MM.1S (cell line): ENCODE measurements at regions not wholly inside any gene's neighbourhood (a gene's known extent, or its start where the extent isn't known, plus 50 kb on each side); places are given as distances from the start of the nearest gene placed in this dataset.

Source experiments
- DNase-seq: peaks from one replicate; pipeline ENCODE4 v3.0.0-alpha.2; 2015
- H2AFZ ChIP-seq: fragments of 300-600 bp; sonication (generic); 2 replicates; pipeline ENCODE4 v1.6.0; 2016; ENCODE audit warnings: antibody characterized with exemption, low read length
- H3F3A ChIP-seq: fragments of 300-600 bp; sonication (generic); 2 replicates; pipeline ENCODE4 v1.6.1; 2016; ENCODE audit warnings: mild to moderate bottlenecking, antibody characterized with exemption, low read length, moderate library complexity, mixed read lengths; ENCODE audit not compliant: insufficient read depth
- H3K27ac ChIP-seq: fragments of 300-600 bp; sonication (generic); 2 replicates; pipeline ENCODE4 v1.5.1; 2016; ENCODE audit warnings: mild to moderate bottlenecking, low read length
- H3K27me3 ChIP-seq: fragments of 300-600 bp; sonication (generic); replicated peaks from 2 replicates; pipeline ENCODE4 v1.6.0; 2016; ENCODE audit warnings: low read length; ENCODE audit not compliant: insufficient read depth
- H3K36me3 ChIP-seq: fragments of 300-600 bp; sonication (generic); replicated peaks from 2 replicates; pipeline ENCODE4 v1.6.1; 2016; ENCODE audit warnings: mild to moderate bottlenecking, low read length, mixed read lengths; ENCODE audit not compliant: insufficient read depth
- H3K4me1 ChIP-seq: fragments of 300-600 bp; sonication (generic); 2 replicates; pipeline ENCODE4 v1.6.1; 2016; ENCODE audit warnings: low read length, mixed read lengths
- H3K4me2 ChIP-seq: fragments of 300-600 bp; sonication (generic); 2 replicates; pipeline ENCODE4 v1.6.0; 2016; ENCODE audit warnings: low read depth, low read length
- H3K4me3 ChIP-seq: fragments of 300-600 bp; sonication (generic); 2 replicates; pipeline ENCODE4 v1.5.1; 2016; ENCODE audit warnings: low read length, mixed read lengths
- H3K79me2 ChIP-seq: fragments of 300-600 bp; sonication (generic); 2 replicates; pipeline ENCODE4 v1.6.1; 2016; ENCODE audit warnings: mixed run types, low read length, mixed read lengths
- H3K9ac ChIP-seq: fragments of 300-600 bp; sonication (generic); 2 replicates; pipeline ENCODE4 v1.6.1; 2016; ENCODE audit warnings: low read length, mixed read lengths
- H3K9me2 ChIP-seq: fragments of 300-600 bp; sonication (generic); replicated peaks from 2 replicates; pipeline ENCODE4 v1.6.1; 2016; ENCODE audit warnings: mild to moderate bottlenecking, low read length, mixed read lengths; ENCODE audit not compliant: insufficient read depth
- H3K9me3 ChIP-seq: fragments of 300-600 bp; sonication (generic); replicated peaks from 2 replicates; pipeline ENCODE4 v1.6.1; 2016; ENCODE audit warnings: mild to moderate bottlenecking, low read length, mixed read lengths; ENCODE audit not compliant: insufficient read depth
- H4K20me1 ChIP-seq: fragments of 300-600 bp; sonication (generic); 2 replicates; pipeline ENCODE4 v1.6.1; 2016; ENCODE audit warnings: mild to moderate bottlenecking, low read length, moderate library complexity, mixed read lengths; ENCODE audit not compliant: insufficient read depth
- EZH2 ChIP-seq: fragments of 300-600 bp; sonication (generic); optimal IDR thresholded peaks from 2 replicates; pipeline ENCODE3; 2017; ENCODE audit warnings: low read depth, mild to moderate bottlenecking, antibody characterized with exemption, low read length, mixed read lengths
- EZH2phosphoT487 ChIP-seq: fragments of 300-600 bp; sonication (generic); IDR thresholded peaks from 2 replicates; pipeline ENCODE4 v1.6.1; 2018; ENCODE audit warnings: antibody characterized with exemption, low read length
- TF ChIP-seq, protein P1 (sequence below): fragments of 300-600 bp; sonication (generic); IDR thresholded peaks from 2 replicates; pipeline ENCODE4 v1.5.1; 2016; ENCODE audit warnings: antibody characterized with exemption, low read length, mixed read lengths

DNA sequence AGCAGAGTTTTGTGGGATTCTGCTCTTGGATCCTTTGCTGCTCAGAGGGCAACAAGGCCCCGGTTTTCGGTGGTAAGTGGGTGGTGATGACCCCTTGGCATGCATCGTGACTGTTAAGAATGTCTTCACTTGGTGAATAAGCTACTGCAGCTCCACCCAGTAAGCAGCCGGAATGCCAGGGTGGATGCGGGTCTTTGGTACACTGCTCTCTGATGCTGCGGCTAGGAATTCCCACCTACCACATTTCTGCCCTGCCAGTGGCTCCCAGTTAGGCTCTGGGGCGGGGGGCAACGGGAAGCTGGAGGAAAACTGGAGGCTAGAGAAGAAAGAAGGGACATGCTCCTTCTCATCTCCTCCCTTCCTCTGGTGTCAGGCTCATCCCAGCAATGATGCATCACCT, 180.4 kb upstream of the GALNT2 start:
- no peak for DNase-seq
- no peaks in the 10 kb centered on the region for H3K36me3 ChIP-seq
- no peak overlapping the region for H3K27ac ChIP-seq
- no peak overlapping the region for H3K9ac ChIP-seq
- H3K4me1 ChIP-seq: no peaks in the 10 kb centered on the region
- TF ChIP-seq EZH2phosphoT487 (no peak), EZH2 (no peak)
- TF ChIP-seq, protein P1, sequence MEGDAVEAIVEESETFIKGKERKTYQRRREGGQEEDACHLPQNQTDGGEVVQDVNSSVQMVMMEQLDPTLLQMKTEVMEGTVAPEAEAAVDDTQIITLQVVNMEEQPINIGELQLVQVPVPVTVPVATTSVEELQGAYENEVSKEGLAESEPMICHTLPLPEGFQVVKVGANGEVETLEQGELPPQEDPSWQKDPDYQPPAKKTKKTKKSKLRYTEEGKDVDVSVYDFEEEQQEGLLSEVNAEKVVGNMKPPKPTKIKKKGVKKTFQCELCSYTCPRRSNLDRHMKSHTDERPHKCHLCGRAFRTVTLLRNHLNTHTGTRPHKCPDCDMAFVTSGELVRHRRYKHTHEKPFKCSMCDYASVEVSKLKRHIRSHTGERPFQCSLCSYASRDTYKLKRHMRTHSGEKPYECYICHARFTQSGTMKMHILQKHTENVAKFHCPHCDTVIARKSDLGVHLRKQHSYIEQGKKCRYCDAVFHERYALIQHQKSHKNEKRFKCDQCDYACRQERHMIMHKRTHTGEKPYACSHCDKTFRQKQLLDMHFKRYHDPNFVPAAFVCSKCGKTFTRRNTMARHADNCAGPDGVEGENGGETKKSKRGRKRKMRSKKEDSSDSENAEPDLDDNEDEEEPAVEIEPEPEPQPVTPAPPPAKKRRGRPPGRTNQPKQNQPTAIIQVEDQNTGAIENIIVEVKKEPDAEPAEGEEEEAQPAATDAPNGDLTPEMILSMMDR: no peak
- H3K4me3 ChIP-seq: no peak overlapping the region
- no peaks in the 10 kb centered on the region for H3K79me2 ChIP-seq
- no peaks in the 10 kb centered on the region for H3K9me2 ChIP-seq
- no peak overlapping the region for H3K4me2 ChIP-seq
- H2AFZ ChIP-seq: no peak overlapping the region
- H3K27me3 ChIP-seq: no peaks in the 10 kb centered on the region
- no peaks in the 10 kb centered on the region for H4K20me1 ChIP-seq
- no peaks in the 10 kb centered on the region for H3F3A ChIP-seq
- no peaks in the 10 kb centered on the region for H3K9me3 ChIP-seq

DNA sequence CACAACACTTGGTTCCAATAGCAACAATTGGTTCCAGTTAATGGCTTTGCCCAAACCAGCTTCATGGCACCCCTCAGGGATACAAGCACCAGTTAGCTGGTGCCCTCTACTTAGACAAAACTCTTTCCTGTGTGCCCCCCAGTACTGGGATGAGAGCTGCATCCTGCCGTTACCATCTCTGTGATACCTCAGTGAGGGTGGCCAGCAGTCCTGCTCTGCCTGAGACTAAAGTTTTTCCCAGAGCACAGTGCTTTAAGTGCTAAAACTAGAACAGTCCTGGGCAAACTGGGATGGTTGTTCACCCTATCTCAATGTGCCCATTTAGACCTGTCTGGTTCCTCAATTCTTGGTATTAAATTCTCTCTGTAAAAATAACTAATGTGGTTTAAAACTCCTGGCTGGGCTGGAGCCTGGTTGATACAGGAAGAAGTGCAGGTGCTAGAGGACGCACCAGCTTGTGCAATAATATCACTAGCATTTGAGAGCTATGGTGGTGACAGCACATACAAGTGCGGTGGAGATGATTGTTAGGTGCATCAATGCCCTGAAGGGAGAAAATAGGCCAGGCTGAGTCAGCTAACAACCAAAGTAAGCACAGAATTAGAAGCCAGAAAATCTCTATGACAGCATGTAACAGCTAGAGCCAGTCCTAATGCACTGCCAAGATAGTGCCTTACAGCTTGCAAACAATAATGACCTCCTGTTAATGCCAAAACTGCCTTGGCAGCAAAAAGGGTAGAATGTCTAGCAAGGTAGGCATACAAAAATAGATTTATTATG, 179.8 kb upstream of the GALNT2 start:
- H3K4me3 ChIP-seq: no peak overlapping the region
- H3K79me2 ChIP-seq: no peaks in the 10 kb centered on the region
- H3F3A ChIP-seq: no peaks in the 10 kb centered on the region
- DNase-seq: no peak
- H3K36me3 ChIP-seq: no peaks in the 10 kb centered on the region
- TF ChIP-seq, protein P1: no peak
- TF ChIP-seq EZH2phosphoT487: no peak
- no peak for TF ChIP-seq EZH2
- no peaks in the 10 kb centered on the region for H3K9me3 ChIP-seq
- H3K9me2 ChIP-seq: no peaks in the 10 kb centered on the region
- H4K20me1 ChIP-seq: no peaks in the 10 kb centered on the region
- no peak overlapping the region for H3K27ac ChIP-seq
- no peak overlapping the region for H3K4me2 ChIP-seq
- no peak overlapping the region for H2AFZ ChIP-seq
- H3K4me1 ChIP-seq: no peaks in the 10 kb centered on the region
- no peaks in the 10 kb centered on the region for H3K27me3 ChIP-seq
- H3K9ac ChIP-seq: no peak overlapping the region

DNA sequence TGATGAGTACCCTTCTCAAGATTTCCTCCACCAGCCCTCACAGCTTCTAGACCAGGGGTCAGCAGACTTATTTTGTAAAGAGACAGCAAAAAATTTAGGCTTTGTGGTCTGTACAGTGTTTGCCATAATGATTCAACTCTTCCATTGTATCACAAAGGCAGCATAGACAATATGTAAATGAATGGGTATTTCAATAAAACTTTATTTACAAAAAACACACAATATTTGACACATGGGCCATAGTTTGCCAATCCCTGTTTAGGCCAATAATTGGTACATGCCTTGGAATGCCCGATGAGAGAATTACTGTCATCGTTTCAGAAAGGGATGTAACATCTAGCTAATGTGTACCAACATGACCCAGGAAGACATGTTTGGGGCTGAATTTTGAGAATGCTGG, 178.9 kb upstream of the GALNT2 start:
- Histone ChIP-seq H2AFZ (no peak overlapping the region), H3F3A (no peaks in the 10 kb centered on the region), H3K9me2 (no peaks in the 10 kb centered on the region), H3K9ac (no peak overlapping the region), H3K36me3 (no peaks in the 10 kb centered on the region), H3K9me3 (no peaks in the 10 kb centered on the region), H4K20me1 (no peaks in the 10 kb centered on the region), H3K27ac (no peak overlapping the region), H3K4me2 (no peak overlapping the region), H3K4me3 (no peak overlapping the region), H3K27me3 (no peaks in the 10 kb centered on the region), H3K4me1 (no peaks in the 10 kb centered on the region), H3K79me2 (no peaks in the 10 kb centered on the region)
- DNase-seq: no peak
- no peak for TF ChIP-seq EZH2

DNA sequence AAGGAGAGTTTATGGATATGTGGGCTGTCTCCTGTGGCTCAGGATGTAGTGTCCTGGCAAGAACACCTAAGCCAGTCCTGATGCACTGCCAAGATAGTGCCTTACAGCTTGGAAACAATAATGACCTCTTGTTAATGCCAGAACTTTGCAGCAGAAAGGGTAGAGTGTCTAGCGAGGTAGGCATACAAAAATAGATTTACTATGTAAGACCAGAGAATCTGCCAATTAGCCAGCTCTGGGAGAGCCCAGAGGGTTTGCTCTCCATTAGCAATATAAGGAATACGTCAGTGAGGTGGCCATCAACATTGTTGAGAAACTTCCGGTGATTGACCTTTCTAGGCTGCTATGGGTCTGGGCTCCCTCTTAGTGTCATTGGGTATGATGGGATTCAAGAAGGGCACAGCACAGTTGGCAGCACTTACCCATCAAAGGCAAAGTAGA, 178.5 kb upstream of the GALNT2 start:
- Histone ChIP-seq H3K4me1 (no peaks in the 10 kb centered on the region), H3K36me3 (no peaks in the 10 kb centered on the region), H3K9ac (no peak overlapping the region), H3K9me3 (no peaks in the 10 kb centered on the region), H3F3A (no peaks in the 10 kb centered on the region), H3K27me3 (no peaks in the 10 kb centered on the region), H2AFZ (no peak overlapping the region), H3K4me3 (no peak overlapping the region), H3K4me2 (no peak overlapping the region), H3K9me2 (no peaks in the 10 kb centered on the region), H3K79me2 (no peaks in the 10 kb centered on the region), H3K27ac (no peak overlapping the region), H4K20me1 (no peaks in the 10 kb centered on the region)
- TF ChIP-seq EZH2 (no peak), EZH2phosphoT487 (no peak)
- TF ChIP-seq, protein P1: no peak
- no peak for DNase-seq
